GM23338 (cell line): ENCODE measurements at regions not wholly inside any gene's neighbourhood (a gene's known extent, or its start where the extent isn't known, plus 50 kb on each side); places are given as distances from the start of the nearest gene placed in this dataset.

Experiments
- ATAC-seq: fragments of 200-7000 bp; cut with Tn5 transposase; 3 replicates; pipeline ENCODE4 v1.9.1; 2020
- DNase-seq: peaks from one replicate; pipeline ENCODE4 v3.0.0-alpha.2; 2015; ENCODE audit warnings: low spot score
- H2AFZ ChIP-seq: fragments of 200-600 bp; sonication (generic); 2 replicates; pipeline ENCODE4 v1.8.0; 2016; ENCODE audit warnings: antibody characterized with exemption, mild to moderate bottlenecking, moderate library complexity
- H3F3A ChIP-seq: fragments of 200-600 bp; sonication (generic); replicated peaks from 2 replicates; pipeline ENCODE4 v1.8.0; 2017; ENCODE audit warnings: antibody characterized with exemption, mixed run types, low read depth
- H3K27ac ChIP-seq: fragments of 200-600 bp; sonication (generic); 2 replicates; pipeline ENCODE4 v1.6.1; 2016; ENCODE audit warnings: low read depth
- H3K27me3 ChIP-seq: fragments of 200-600 bp; sonication (generic); 2 replicates; pipeline ENCODE4 v1.8.0; 2016; ENCODE audit warnings: mild to moderate bottlenecking, mixed run types, moderate library complexity; ENCODE audit not compliant: insufficient read depth
- H3K36me3 ChIP-seq: fragments of 200-600 bp; sonication (generic); 2 replicates; pipeline ENCODE4 v1.8.0; 2016; ENCODE audit warnings: mild to moderate bottlenecking; ENCODE audit not compliant: insufficient read depth
- H3K4me1 ChIP-seq: fragments of 200-600 bp; sonication (generic); 2 replicates; pipeline ENCODE4 v1.8.0; 2016; ENCODE audit warnings: mild to moderate bottlenecking, moderate library complexity; ENCODE audit not compliant: insufficient read depth
- H3K4me2 ChIP-seq: fragments of 200-600 bp; sonication (generic); 2 replicates; pipeline ENCODE4 v1.7.1; 2017; ENCODE audit warnings: mixed run types
- H3K4me3 ChIP-seq: fragments of 200-600 bp; sonication (generic); 2 replicates; pipeline ENCODE4 v1.6.1; 2016; ENCODE audit warnings: mixed run types
- H3K79me2 ChIP-seq: fragments of 200-600 bp; sonication (generic); replicated peaks from 2 replicates; pipeline ENCODE4 v1.8.0; 2017; ENCODE audit warnings: mild to moderate bottlenecking; ENCODE audit not compliant: insufficient read depth
- H3K9me2 ChIP-seq: fragments of 200-600 bp; sonication (generic); 2 replicates; pipeline ENCODE4 v1.8.0; 2017; ENCODE audit not compliant: insufficient read depth
- H4K20me1 ChIP-seq: fragments of 200-600 bp; sonication (generic); replicated peaks from 2 replicates; pipeline ENCODE4 v1.8.0; 2017; ENCODE audit warnings: mild to moderate bottlenecking; ENCODE audit not compliant: insufficient read depth
- H3K27ac Mint-ChIP-seq: 2 replicates; pipeline ENCODE4 v1.8.0; 2020; ENCODE audit warnings: inconsistent platforms, mild to moderate bottlenecking, moderate library complexity, mixed read lengths
- H3K27me3 Mint-ChIP-seq: 3 replicates; pipeline ENCODE4 v1.8.0; 2022; ENCODE audit warnings: low read depth, mild to moderate bottlenecking, moderate library complexity, mixed read lengths, inconsistent platforms; ENCODE audit not compliant: insufficient read depth, poor library complexity
- H3K36me3 Mint-ChIP-seq: 3 replicates; pipeline ENCODE4 v1.8.0; 2021; ENCODE audit warnings: low read depth, mild to moderate bottlenecking, inconsistent platforms, moderate library complexity, mixed read lengths
- H3K4me1 Mint-ChIP-seq: 3 replicates; pipeline ENCODE4 v1.8.0; 2020; ENCODE audit warnings: mild to moderate bottlenecking, inconsistent platforms, mixed read lengths
- H3K4me3 Mint-ChIP-seq: 3 replicates; pipeline ENCODE4 v1.8.0; 2021; ENCODE audit warnings: moderate library complexity, mild to moderate bottlenecking, inconsistent platforms, mixed read lengths
- H3K9me3 Mint-ChIP-seq: 3 replicates; pipeline ENCODE4 v1.8.0; 2020; ENCODE audit warnings: moderate library complexity, mild to moderate bottlenecking, inconsistent platforms, mixed read lengths
- CREB1 ChIP-seq: fragments of 250-450 bp; sonication (Bioruptor Pico); IDR thresholded peaks from 2 replicates; pipeline ENCODE4 v1.5.0; 2020; ENCODE audit warnings: low read depth, mild to moderate bottlenecking, moderate library complexity
- CTCF ChIP-seq, 2 experiments: fragments of 200-600 bp in 1 of 2; sonication (generic) in 1 of 2; conservative IDR thresholded peaks; 2 replicates each; pipeline versions ENCODE4 v1.5.1 to v1.6.1; 2016 to 2017; ENCODE audit warnings: antibody characterized with exemption in 2 of 2, low read depth in 2 of 2, mild to moderate bottlenecking in 2 of 2, moderate library complexity in 1 of 2
- EZH2 ChIP-seq: fragments of 200-600 bp; sonication (generic); IDR thresholded peaks from one replicate; pipeline ENCODE4 v1.8.0; 2017; ENCODE audit warnings: antibody characterized with exemption, mild to moderate bottlenecking, low read depth; ENCODE audit not compliant: unreplicated experiment
- NANOG ChIP-seq: IDR thresholded peaks from 2 replicates; pipeline ENCODE4 v1.6.1; 2016; ENCODE audit warnings: antibody characterized with exemption, borderline replicate concordance
- POLR2AphosphoS5 ChIP-seq: IDR thresholded peaks from 2 replicates; pipeline ENCODE4 v1.6.1; 2016; ENCODE audit warnings: antibody characterized with exemption, low read depth
- ZNF114 ChIP-seq: fragments of 250-450 bp; sonication (Bioruptor Pico); IDR thresholded peaks from 2 replicates; pipeline ENCODE4 v1.5.0; 2020; ENCODE audit warnings: mild to moderate bottlenecking, moderate library complexity
- ZNF331 ChIP-seq: fragments of 250-450 bp; sonication (Bioruptor Pico); IDR thresholded peaks from 2 replicates; pipeline ENCODE4 v1.5.0; 2020; ENCODE audit warnings: low read depth, mild to moderate bottlenecking, moderate library complexity
- ZNF462 ChIP-seq: fragments of 250-450 bp; sonication (Bioruptor Pico); IDR thresholded peaks from 2 replicates; pipeline ENCODE4 v1.5.0; 2020; ENCODE audit warnings: mild to moderate bottlenecking, moderate library complexity

DNA sequence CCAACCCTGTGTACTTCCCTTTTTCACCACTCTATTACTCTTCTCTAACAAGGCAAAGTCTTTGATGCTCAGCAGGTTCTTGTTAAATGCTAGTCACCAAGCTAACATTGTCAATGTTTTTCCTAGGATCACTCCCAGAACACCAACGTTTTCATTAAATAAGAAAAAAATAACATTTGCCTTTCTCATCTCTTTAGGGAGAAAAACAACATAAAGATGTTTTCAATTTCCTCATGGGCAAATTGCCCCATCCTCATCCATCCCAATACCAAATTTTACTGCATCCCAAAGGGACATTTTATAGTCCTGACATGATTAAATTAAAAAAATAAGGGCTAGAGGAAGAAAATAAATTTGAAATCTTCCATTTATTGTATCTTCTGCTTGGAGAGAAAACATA is 106.5 kb downstream of the SUCNR1 start:
- H3K36me3 Mint-ChIP-seq: no peaks in the 10 kb centered on the region
- H3K9me3 Mint-ChIP-seq: peaks cover 3% of the 10 kb centered on the region; the same call in 1 of the 3 replicates
- Histone ChIP-seq H3K4me2 (no peak overlapping the region), H3K36me3 (no peaks in the 10 kb centered on the region), H3K27me3 (no peaks in the 10 kb centered on the region), H3F3A (no peaks in the 10 kb centered on the region), H2AFZ (no peak overlapping the region), H3K27ac (no peak overlapping the region), H3K79me2 (no peaks in the 10 kb centered on the region), H4K20me1 (no peaks in the 10 kb centered on the region), H3K9me2 (peaks cover 4% of the 10 kb centered on the region), H3K4me1 (no peaks in the 10 kb centered on the region), H3K4me3 (no peak overlapping the region)
- DNase-seq (peak; percentile 4), ATAC-seq (no peak)
- peaks cover 2% of the 10 kb centered on the region for H3K27me3 Mint-ChIP-seq
- no peaks in the 10 kb centered on the region for H3K4me1 Mint-ChIP-seq
- TF ChIP-seq CTCF (conservative IDR thresholded peaks at IDR 0.05; ENCODE audit: low read depth in 2 of 2): no peak
- TF ChIP-seq ZNF331: no peak
- TF ChIP-seq NANOG: no peak
- TF ChIP-seq POLR2AphosphoS5: no peak
- no peak for TF ChIP-seq EZH2
- H3K27ac Mint-ChIP-seq: no peak overlapping the region
- H3K4me3 Mint-ChIP-seq: no peak overlapping the region

DNA sequence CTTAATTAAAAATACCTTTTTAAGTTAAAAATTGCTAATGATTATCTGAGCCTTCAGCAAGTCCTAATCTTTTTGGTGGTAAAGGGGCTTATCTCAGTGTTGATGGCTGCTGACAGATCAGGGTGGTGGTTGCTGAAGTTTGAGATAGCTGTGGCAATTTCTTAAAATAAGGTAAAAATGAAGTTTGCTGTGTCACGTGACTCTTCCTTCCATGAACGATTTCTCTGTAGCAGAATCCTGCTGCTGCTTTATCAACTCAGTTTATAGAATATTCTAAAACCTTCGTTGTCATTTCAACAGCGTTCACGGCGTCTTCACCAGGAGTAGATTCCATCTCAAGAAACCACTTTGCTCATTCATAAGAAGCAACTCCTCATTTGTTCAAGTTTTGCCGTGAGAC is 110.1 kb downstream of the SUCNR1 start:
- Mint-ChIP-seq H3K9me3 (no peaks in the 10 kb centered on the region), H3K27me3 (peaks cover 2% of the 10 kb centered on the region), H3K4me3 (no peak overlapping the region), H3K27ac (no peak overlapping the region), H3K4me1 (no peaks in the 10 kb centered on the region), H3K36me3 (no peaks in the 10 kb centered on the region)
- Histone ChIP-seq H3K36me3 (no peaks in the 10 kb centered on the region), H3K27ac (no peak overlapping the region), H4K20me1 (no peaks in the 10 kb centered on the region), H3K27me3 (no peaks in the 10 kb centered on the region), H3K4me1 (no peaks in the 10 kb centered on the region), H3K9me2 (peaks cover 4% of the 10 kb centered on the region; the same call in 1 of the 2 replicates), H2AFZ (peak overlapping the region; percentile 39; the same call in 1 of the 2 replicates), H3K4me2 (no peak overlapping the region), H3K79me2 (no peaks in the 10 kb centered on the region), H3F3A (no peaks in the 10 kb centered on the region), H3K4me3 (no peak overlapping the region)
- DNase-seq: no peak
- TF ChIP-seq ZNF462 (CRISPR knock-in tag) (no peak), ZNF331 (no peak), CREB1 (CRISPR knock-in tag) (no peak), NANOG (no peak), EZH2 (no peak), ZNF114 (no peak)
- no peak for ATAC-seq
